ENCODE measurements at regions not wholly inside any gene's neighbourhood (a gene's known extent, or its start where the extent isn't known, plus 50 kb on each side); places are given as distances from the start of the nearest gene placed in this dataset.

GRCh38 chr11:116066777-116067176 is 562.6 kb upstream of the CADM1 start:
- DNase-seq = no peak
- intact Hi-C loops (cut with DNase I) = no loop called here
- Histone ChIP-seq H3K4me3 (ENCODE audit: low read length) (no peak overlapping the region), H3K9me3 (ENCODE audit: control insufficient read depth, low read length) (no peaks in the 10 kb centered on the region), H3K4me1 (ENCODE audit: control insufficient read depth, insufficient read depth, low read length) (no peaks in the 10 kb centered on the region), H3K27ac (ENCODE audit: low read length) (no peak overlapping the region), H3K27me3 (ENCODE audit: control insufficient read depth, insufficient read depth) (no peaks in the 10 kb centered on the region)
- 88% methylated on average over 6 of the region's 6 CpGs for WGBS
- no peak for ATAC-seq

GRCh38 chr11:116065986-116066385 is 561.8 kb upstream of the CADM1 start:
- Histone ChIP-seq H3K9me3 (ENCODE audit: control insufficient read depth, low read length) (no peaks in the 10 kb centered on the region), H3K27ac (ENCODE audit: low read length) (no peak overlapping the region), H3K27me3 (ENCODE audit: control insufficient read depth, insufficient read depth) (no peaks in the 10 kb centered on the region), H3K4me3 (ENCODE audit: low read length) (no peak overlapping the region), H3K4me1 (ENCODE audit: control insufficient read depth, insufficient read depth, low read length) (no peaks in the 10 kb centered on the region)
- 90% methylated on average over 8 of the region's 8 CpGs for WGBS
- no peak for ATAC-seq
- no peak for DNase-seq
- intact Hi-C loops (cut with DNase I) = no loop called here

GRCh38 chr11:116065191-116065895 is 561.1 kb upstream of the CADM1 start:
- ATAC-seq (no peak), DNase-seq (no peak)
- no peaks in the 10 kb centered on the region for H3K27me3 ChIP-seq (ENCODE audit: control insufficient read depth, insufficient read depth)
- intact Hi-C loops (cut with DNase I) = no loop called here
- 81% methylated on average over 10 of the region's 10 CpGs for WGBS
- H3K4me1 ChIP-seq (ENCODE audit: control insufficient read depth, insufficient read depth, low read length) = no peaks in the 10 kb centered on the region
- H3K4me3 ChIP-seq (ENCODE audit: low read length) = no peak overlapping the region
- no peak overlapping the region for H3K27ac ChIP-seq (ENCODE audit: low read length)
- no peaks in the 10 kb centered on the region for H3K9me3 ChIP-seq (ENCODE audit: control insufficient read depth, low read length)

GRCh38 chr11:116062490-116063171 is 558.4 kb upstream of the CADM1 start:
- no peak overlapping the region for H3K4me3 ChIP-seq (ENCODE audit: low read length)
- intact Hi-C loops (cut with DNase I) = no loop called here
- no peak overlapping the region for H3K27ac ChIP-seq (ENCODE audit: low read length)
- H3K4me1 ChIP-seq (ENCODE audit: control insufficient read depth, insufficient read depth, low read length) = no peaks in the 10 kb centered on the region
- H3K9me3 ChIP-seq (ENCODE audit: control insufficient read depth, low read length) = no peaks in the 10 kb centered on the region
- DNase-seq (no peak), ATAC-seq (no peak)
- H3K27me3 ChIP-seq (ENCODE audit: control insufficient read depth, insufficient read depth) = no peaks in the 10 kb centered on the region
- WGBS = 16% methylated on average over 11 of the region's 11 CpGs

GRCh38 chr11:116062129-116062489 is 557.9 kb upstream of the CADM1 start:
- no peaks in the 10 kb centered on the region for H3K4me1 ChIP-seq (ENCODE audit: control insufficient read depth, insufficient read depth, low read length)
- ATAC-seq = no peak
- 57% methylated on average over 4 of the region's 4 CpGs for WGBS
- intact Hi-C loops (cut with DNase I) = no loop called here
- H3K4me3 ChIP-seq (ENCODE audit: low read length) = no peak overlapping the region
- no peaks in the 10 kb centered on the region for H3K9me3 ChIP-seq (ENCODE audit: control insufficient read depth, low read length)
- no peaks in the 10 kb centered on the region for H3K27me3 ChIP-seq (ENCODE audit: control insufficient read depth, insufficient read depth)
- H3K27ac ChIP-seq (ENCODE audit: low read length) = no peak overlapping the region
- DNase-seq = no peak

- no peaks in the 10 kb centered on the region for H3K9me3 ChIP-seq (ENCODE audit: control insufficient read depth, low read length)
- no peak for DNase-seq
- intact Hi-C loops (cut with DNase I) = no loop called here
- ATAC-seq = no peak
- no peak overlapping the region for H3K4me3 ChIP-seq (ENCODE audit: low read length)
- H3K27me3 ChIP-seq (ENCODE audit: control insufficient read depth, insufficient read depth) = no peaks in the 10 kb centered on the region
- no peak overlapping the region for H3K27ac ChIP-seq (ENCODE audit: low read length)
- H3K4me1 ChIP-seq (ENCODE audit: control insufficient read depth, insufficient read depth, low read length) = no peaks in the 10 kb centered on the region
- WGBS = 85% methylated on average over 4 of the region's 4 CpGs
These were observed 557.1 kb upstream of the CADM1 start for GRCh38 chr11:116061322-116061721.

GRCh38 chr11:116059919-116060318 is 555.7 kb upstream of the CADM1 start:
- Histone ChIP-seq H3K9me3 (ENCODE audit: control insufficient read depth, low read length) (no peaks in the 10 kb centered on the region), H3K27me3 (ENCODE audit: control insufficient read depth, insufficient read depth) (no peaks in the 10 kb centered on the region), H3K4me1 (ENCODE audit: control insufficient read depth, insufficient read depth, low read length) (no peaks in the 10 kb centered on the region), H3K4me3 (ENCODE audit: low read length) (no peak overlapping the region), H3K27ac (ENCODE audit: low read length) (no peak overlapping the region)
- intact Hi-C loops (cut with DNase I) = no loop called here
- DNase-seq (no peak), ATAC-seq (no peak)
- 71% methylated on average over 2 of the region's 2 CpGs for WGBS

- intact Hi-C loops (cut with DNase I) = no loop called here
- H3K9me3 ChIP-seq (ENCODE audit: control insufficient read depth, low read length) = no peaks in the 10 kb centered on the region
- DNase-seq (no peak), ATAC-seq (no peak)
- no peak overlapping the region for H3K27ac ChIP-seq (ENCODE audit: low read length)
- H3K4me3 ChIP-seq (ENCODE audit: low read length) = no peak overlapping the region
- no peaks in the 10 kb centered on the region for H3K4me1 ChIP-seq (ENCODE audit: control insufficient read depth, insufficient read depth, low read length)
- WGBS = 67% methylated on average over 3 of the region's 3 CpGs
- H3K27me3 ChIP-seq (ENCODE audit: control insufficient read depth, insufficient read depth) = no peaks in the 10 kb centered on the region
These were observed 552.8 kb upstream of the CADM1 start for GRCh38 chr11:116057000-116057399.

- Histone ChIP-seq H3K27me3 (ENCODE audit: control insufficient read depth, insufficient read depth) (no peaks in the 10 kb centered on the region), H3K27ac (ENCODE audit: low read length) (no peak overlapping the region), H3K4me1 (ENCODE audit: control insufficient read depth, insufficient read depth, low read length) (no peaks in the 10 kb centered on the region), H3K4me3 (ENCODE audit: low read length) (no peak overlapping the region), H3K9me3 (ENCODE audit: control insufficient read depth, low read length) (no peaks in the 10 kb centered on the region)
- intact Hi-C loops (cut with DNase I) = no loop called here
- 80% methylated on average over 2 of the region's 2 CpGs for WGBS
- no peak for DNase-seq
- no peak for ATAC-seq
These were observed 550.8 kb upstream of the CADM1 start for GRCh38 chr11:116055064-116055463.

GRCh38 chr11:116053548-116053919 is 549.3 kb upstream of the CADM1 start:
- 50% methylated on average over 6 of the region's 6 CpGs for WGBS
- intact Hi-C loops (cut with DNase I) = no loop called here
- Histone ChIP-seq H3K27me3 (ENCODE audit: control insufficient read depth, insufficient read depth) (no peaks in the 10 kb centered on the region), H3K9me3 (ENCODE audit: control insufficient read depth, low read length) (no peaks in the 10 kb centered on the region), H3K4me1 (ENCODE audit: control insufficient read depth, insufficient read depth, low read length) (no peaks in the 10 kb centered on the region), H3K27ac (ENCODE audit: low read length) (no peak overlapping the region), H3K4me3 (ENCODE audit: low read length) (no peak overlapping the region)
- DNase-seq = no peak
- ATAC-seq = no peak

GRCh38 chr11:116052603-116053547 is 548.7 kb upstream of the CADM1 start:
- H3K9me3 ChIP-seq (ENCODE audit: control insufficient read depth, low read length) = no peaks in the 10 kb centered on the region
- no peak for DNase-seq
- no peaks in the 10 kb centered on the region for H3K4me1 ChIP-seq (ENCODE audit: control insufficient read depth, insufficient read depth, low read length)
- WGBS = 55% methylated on average over 15 of the region's 15 CpGs
- H3K27ac ChIP-seq (ENCODE audit: low read length) = no peak overlapping the region
- no peak for ATAC-seq
- no peaks in the 10 kb centered on the region for H3K27me3 ChIP-seq (ENCODE audit: control insufficient read depth, insufficient read depth)
- intact Hi-C loops (cut with DNase I) = no loop called here
- no peak overlapping the region for H3K4me3 ChIP-seq (ENCODE audit: low read length)

Data from right cardiac atrium (tissue), 5 donors.